T-helper 2 cell (primary cell): ENCODE measurements at regions not wholly inside any gene's neighbourhood (a gene's known extent, or its start where the extent isn't known, plus 50 kb on each side); places are given as distances from the start of the nearest gene placed in this dataset.
"Not testable (repeated sequence)": the region's sequence is repeated elsewhere in the genome, so short reads cannot be mapped to it uniquely, and the experiment has no call there.

Experiments used
- DNase-seq, 5 experiments: peaks; one replicate each; pipeline versions ENCODE4 v3.0.0 to v3.0.0-alpha.2; 2012 to 2022

GRCh38 chr6:168369786-168370185, 50.2 kb upstream of the DACT2 start:
- no peak for DNase-seq

GRCh38 chr6:168370310-168370991, 50.9 kb upstream of the DACT2 start:
- peak in 4 of 5 experiments; percentile 12 to 47 (median 24) for DNase-seq

GRCh38 chr6:168371185-168371584, 51.6 kb upstream of the DACT2 start:
- no peak for DNase-seq

- DNase-seq: no peak
Observed at GRCh38 chr6:168371618-168371980, 52.0 kb upstream of the DACT2 start.

- no peak for DNase-seq
Observed at GRCh38 chr6:168371981-168372711, 52.6 kb upstream of the DACT2 start.

DNA sequence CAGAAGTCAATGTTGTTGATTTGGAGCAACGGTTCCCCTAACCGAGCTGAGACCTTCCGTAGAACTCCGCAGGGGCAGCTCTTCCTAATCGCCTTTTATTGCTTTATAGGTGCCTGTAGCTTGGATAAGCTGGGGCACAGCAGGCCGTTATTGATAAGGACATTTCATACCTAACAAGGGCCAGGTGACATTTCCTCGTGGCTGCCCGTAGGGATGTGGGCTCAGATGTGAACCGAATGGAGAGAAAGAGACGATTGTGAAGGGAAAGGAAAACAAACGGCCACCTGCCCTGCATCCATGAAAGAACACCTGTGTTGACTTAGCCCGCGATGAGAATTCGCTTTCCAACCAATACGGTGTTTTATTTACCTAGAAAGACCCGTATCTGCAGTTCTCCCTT, 53.3 kb upstream of the DACT2 start:
- no peak for DNase-seq

DNA sequence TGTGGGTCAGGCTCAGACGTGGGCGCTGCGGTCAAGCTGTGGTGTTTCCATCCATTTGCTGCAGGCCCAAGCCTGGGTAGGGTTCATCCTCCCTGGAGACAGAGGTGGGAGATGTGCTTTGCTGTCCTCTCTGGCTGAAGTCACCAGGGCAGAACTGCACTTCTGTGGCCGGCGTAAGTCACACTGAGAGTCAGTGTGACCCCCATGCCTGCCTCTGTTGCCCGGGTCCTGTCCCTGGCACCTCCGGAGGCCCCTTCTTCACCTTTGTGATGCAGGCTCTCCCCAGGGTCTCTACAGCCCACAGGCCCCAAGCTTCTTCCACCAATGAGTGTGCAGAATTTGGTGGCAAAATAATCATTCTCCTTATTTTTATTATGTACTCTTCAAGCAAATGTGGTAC, 53.8 kb upstream of the DACT2 start:
- no peak for DNase-seq

DNA sequence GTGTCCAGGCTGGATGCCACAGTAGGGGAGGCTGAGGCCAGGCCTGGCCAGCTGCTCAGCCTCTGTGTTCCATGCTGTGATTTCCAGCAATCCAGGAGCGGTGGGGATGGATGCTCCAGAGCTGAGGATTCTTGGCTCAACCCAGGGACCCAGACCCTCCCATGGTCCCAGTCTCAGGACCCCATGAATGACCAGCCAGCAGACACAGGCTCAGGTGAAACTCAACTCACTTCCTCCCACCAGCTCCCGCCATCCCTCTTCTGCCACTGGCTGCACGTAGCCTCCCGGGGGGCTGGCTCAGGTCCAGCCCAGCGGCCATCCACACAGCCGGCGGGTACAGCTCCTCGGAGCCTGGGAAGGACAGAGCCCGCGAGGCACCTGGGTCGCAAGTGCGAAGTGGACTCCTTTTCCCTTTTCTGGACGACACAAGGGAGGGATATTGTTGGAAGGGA, 54.5 kb upstream of the DACT2 start:
- DNase-seq: no peak

DNA sequence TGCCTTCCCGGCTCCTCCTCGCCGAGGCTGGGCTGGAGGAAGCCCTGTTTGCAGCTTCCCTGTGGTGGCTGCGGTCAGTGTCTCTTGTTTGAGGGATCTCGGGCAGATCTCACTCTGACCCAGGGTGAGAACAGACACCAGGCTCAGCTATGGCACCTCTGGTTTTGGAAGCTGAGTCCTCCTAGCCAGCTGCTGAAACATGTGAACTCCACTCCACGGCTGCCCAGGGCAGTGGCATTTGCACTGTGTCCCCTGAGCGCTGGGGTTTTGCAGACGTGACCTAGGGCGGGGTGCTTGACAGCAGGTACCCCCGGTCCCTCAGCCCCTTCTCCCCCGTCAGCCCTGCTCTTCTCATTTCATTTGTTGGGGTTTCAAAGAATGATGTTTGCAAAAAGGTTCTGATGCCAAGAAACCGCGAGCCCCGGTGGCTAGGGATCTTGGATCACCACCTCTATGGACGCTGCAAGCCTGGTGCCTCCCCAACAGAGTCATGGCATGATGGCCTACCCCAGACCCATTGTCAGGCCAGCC, 55.0 kb upstream of the DACT2 start:
- no peak for DNase-seq

- no peak for DNase-seq
Observed at GRCh38 chr6:168376120-168376519, 56.5 kb upstream of the DACT2 start.

- DNase-seq: no peak
Observed at GRCh38 chr6:168376811-168377483, 57.4 kb upstream of the DACT2 start.

DNA sequence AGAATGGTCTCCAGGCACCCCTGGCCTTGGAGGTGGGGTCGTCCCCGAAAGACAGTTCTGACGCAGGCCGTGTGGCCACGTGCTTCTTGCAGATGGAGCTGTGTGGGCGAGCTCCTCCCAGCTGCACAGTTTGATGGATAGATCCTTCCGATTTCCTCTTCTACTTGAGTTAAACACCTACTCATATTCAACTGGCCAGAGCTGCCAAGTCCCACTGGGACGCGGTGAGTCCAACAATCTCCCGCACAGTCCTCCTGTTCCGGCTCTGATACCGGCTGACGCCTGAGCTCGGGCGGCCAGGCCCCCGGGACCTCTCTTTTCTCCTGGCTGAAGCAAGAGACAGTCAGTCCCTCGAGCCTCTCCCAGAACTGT, 57.9 kb upstream of the DACT2 start:
- DNase-seq: no peak

DNA sequence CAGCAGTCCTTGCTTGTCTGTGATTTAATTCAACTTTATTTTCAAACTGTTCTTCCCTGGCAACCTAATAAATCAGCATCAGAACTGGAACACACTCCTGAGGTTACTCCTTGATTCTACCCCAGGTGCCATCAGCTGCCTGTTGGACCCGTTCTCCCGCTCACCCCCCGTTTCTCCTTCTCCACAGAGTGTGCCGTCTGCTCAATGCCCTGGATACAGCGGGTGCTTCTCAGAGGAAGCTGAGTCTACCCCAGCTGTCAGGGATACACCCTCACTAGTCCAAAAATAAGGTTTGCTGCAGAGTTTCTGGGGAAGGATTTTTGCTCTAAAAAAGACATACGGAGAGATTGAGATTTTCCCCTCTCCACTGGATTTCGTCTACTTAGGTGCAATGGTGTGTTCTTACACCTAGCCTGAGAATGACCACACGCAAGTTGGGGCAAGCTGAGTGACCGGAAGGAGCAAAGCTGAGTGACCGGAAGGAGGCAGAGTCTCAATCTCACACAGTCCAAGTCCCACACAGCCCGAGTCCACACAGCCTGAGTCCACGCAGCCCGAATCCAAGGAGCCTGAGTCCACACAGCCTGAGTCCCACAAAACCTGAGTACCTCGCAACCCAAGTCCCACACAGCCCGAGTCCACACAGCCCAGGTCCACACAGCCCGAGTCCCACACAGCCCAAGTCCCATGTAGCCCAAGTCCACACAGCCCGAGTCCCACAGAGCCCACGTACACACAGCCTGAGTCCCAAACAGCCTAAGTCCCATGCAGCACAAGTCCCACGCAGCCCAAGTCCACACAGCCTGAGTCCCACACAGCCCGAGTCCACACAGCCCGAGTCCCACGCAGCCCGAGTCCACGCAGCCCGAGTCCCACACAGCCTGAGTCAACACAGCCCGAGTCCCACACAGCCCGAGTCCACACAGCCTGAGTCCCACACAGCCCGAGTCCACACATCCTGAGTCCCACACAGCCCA, 58.6 kb upstream of the DACT2 start:
- DNase-seq: no peak

DNA sequence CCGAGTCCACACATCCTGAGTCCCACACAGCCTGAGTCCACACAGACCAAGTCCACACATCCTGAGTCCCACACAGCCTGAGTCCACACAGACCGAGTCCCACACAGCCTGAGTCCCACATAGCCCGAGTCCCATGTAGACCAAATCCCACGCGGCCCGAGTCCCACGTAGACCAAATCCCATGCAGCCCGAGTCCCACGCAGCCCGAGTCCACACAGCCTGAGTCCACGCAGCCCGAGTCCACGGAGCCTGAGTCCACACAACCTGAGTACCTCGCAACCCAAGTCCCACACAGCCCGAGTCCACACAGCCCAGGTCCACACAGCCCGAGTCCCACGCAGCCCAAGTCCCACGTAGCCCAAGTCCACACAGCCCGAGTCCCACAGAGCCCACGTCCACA, 60.0 kb upstream of the DACT2 start:
- DNase-seq: not testable (repeated sequence)

- not testable (repeated sequence) for DNase-seq
Observed at GRCh38 chr6:168380166-168380955, 60.6 kb upstream of the SMOC2 start.

DNA sequence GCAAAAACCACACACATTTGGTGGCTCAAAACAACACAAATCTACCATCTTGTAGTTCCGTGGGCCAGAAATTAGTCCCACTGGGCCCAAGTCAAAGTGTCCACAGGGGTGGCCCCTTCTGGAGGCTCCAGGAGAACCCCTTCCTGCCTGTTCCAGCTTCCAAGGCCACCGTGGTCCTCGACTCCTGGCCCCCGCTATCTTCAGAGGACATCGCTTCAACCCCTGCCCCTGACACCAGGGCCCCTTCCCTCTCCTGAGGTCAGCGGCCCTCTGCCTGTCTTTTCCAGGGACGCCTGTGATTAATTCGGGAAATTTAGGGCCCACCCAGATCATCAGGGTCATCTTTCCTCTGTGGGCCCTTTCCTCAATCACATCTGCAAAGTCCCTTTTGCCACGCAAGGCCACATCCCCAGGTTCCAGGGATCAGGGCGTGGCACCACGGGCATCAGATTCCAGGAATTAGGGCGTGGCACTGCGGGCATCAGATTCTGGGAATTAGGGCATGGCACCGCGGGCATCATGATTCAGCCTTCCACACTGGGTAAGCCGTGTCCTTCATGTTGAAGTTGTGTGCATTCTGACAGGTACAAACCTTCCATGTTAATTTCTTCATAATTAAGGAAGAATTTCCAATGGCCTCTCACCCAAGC, 59.9 kb upstream of the SMOC2 start:
- DNase-seq: no peak

DNA sequence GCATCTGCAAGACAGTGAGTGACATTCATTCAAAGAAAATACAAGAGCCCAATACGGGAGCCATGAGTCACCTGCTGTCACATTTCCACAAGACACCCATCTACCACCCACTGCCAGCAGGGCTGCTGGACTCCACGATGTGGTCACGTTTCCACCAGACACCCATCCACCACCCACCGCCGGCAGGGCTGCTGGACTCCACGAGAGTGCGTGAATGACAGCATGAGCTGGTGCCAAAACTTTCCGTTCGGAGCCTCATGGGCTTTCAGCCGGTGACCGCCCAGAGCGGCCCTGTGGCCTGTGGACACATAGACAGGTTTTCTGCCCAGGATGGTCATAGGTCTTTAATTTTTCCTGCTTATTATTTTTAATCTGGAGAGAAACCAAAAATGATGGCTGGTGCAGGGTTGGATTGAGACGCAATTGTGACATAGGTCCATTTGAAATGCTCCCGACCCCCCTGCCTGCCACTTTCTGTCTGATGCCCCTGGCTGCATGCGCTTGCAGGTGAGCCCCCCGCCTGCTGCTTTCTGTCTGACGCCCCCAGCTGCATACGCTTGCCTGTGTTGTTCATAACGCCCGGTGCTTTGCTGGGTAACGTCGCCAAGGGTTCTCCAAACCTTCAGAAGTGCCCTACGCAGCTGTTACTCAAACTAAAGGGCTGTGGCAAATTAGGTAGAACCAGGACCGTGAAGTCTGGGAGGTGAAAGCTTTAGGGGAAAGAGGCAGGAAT, 59.1 kb upstream of the SMOC2 start:
- DNase-seq: no peak

GRCh38 chr6:168383062-168383854, 57.7 kb upstream of the SMOC2 start:
- no peak for DNase-seq
